ENCODE measurements at regions not wholly inside any gene's neighbourhood (a gene's known extent, or its start where the extent isn't known, plus 50 kb on each side); places are given as distances from the start of the nearest gene placed in this dataset.

- TF ChIP-seq CTCF (IDR thresholded peaks at IDR 0.05): no peak
- TF ChIP-seq POLR2A (IDR thresholded peaks at IDR 0.05): no peak
- TF ChIP-seq POLR2AphosphoS5 (IDR thresholded peaks at IDR 0.05; ENCODE audit: insufficient read depth in 1 of 2, low read depth in 1 of 2): no peak
These were observed 149.2 kb upstream of the GYPC start for GRCh38 chr2:126506786-126507185.
